SK-N-SH (cell line): ENCODE measurements at regions not wholly inside any gene's neighbourhood (a gene's known extent, or its start where the extent isn't known, plus 50 kb on each side); places are given as distances from the start of the nearest gene placed in this dataset.
"Not testable (repeated sequence)": the region's sequence is repeated elsewhere in the genome, so short reads cannot be mapped to it uniquely, and the experiment has no call there.

ENCODE experiments used
- CTCF ChIA-PET: fragments of 300-600, 350-600 bp; formaldehyde crosslinking; extraction: SDS; loops from one replicate; lab custom pipeline; 2021; lab: Yijun Ruan, JAX
- POLR2A ChIA-PET: fragments of 350-600 bp; sonication (Branson Sonifier 250); formaldehyde crosslinking; extraction: SDS; loops from one replicate; lab custom pipeline; 2020; ENCODE audit warnings: antibody characterized with exemption, inconsistent platforms; lab: Yijun Ruan, JAX
- DNase-seq: peaks from one replicate; pipeline ENCODE4 v3.0.0; 2012
- H2AFZ ChIP-seq: fragments of 200-600 bp; sonication (generic); 2 replicates; pipeline ENCODE4 v1.8.1; 2016; ENCODE audit warnings: antibody characterized with exemption, mild to moderate bottlenecking, low read depth
- H3F3A ChIP-seq: fragments of 200-600 bp; sonication (generic); replicated peaks from 2 replicates; pipeline ENCODE3; 2016; ENCODE audit warnings: antibody characterized with exemption, mild to moderate bottlenecking; ENCODE audit not compliant: insufficient read depth
- H3K27ac ChIP-seq, 2 experiments: fragments of 200-500 bp in 1 of 2; fragments of 200-600 bp in 1 of 2; sonication (Bioruptor generic) in 1 of 2; sonication (generic), shearing (Covaris generic) in 1 of 2; 2 replicates each; pipeline versions ENCODE4 v1.5.1 to v1.6.1; 2014 to 2016; ENCODE audit warnings: low read depth in 2 of 2, inconsistent platforms in 1 of 2, low read length in 1 of 2, mild to moderate bottlenecking in 1 of 2, mixed read lengths in 1 of 2
- H3K27me3 ChIP-seq: fragments of 200-600 bp; sonication (generic), shearing (Covaris generic); 2 replicates; pipeline ENCODE4 v1.6.1; 2016; ENCODE audit warnings: mixed run types; ENCODE audit not compliant: insufficient read depth
- H3K36me3 ChIP-seq, 2 experiments: fragments of 200-500 bp in 1 of 2; fragments of 200-600 bp in 1 of 2; sonication (Bioruptor generic) in 1 of 2; sonication (generic) in 1 of 2; replicated peaks in 1 of 2; 2 replicates each; pipeline versions ENCODE3 to v1.5.1; 2014 to 2016; ENCODE audit warnings: low read length in 1 of 2, mild to moderate bottlenecking in 1 of 2; ENCODE audit not compliant: insufficient read depth in 2 of 2, control insufficient read depth in 1 of 2
- H3K4me1 ChIP-seq, 2 experiments: fragments of 200-500 bp in 1 of 2; fragments of 200-600 bp in 1 of 2; sonication (Bioruptor generic) in 1 of 2; sonication (generic), shearing (Covaris generic) in 1 of 2; 2 replicates each; pipeline versions ENCODE4 v1.5.1 to v1.6.1; 2014 to 2016; ENCODE audit warnings: low read depth in 1 of 2, low read length in 1 of 2, mixed run types in 1 of 2; ENCODE audit not compliant: insufficient read depth in 2 of 2, control insufficient read depth in 1 of 2
- H3K4me2 ChIP-seq: fragments of 200-600 bp; sonication (generic), shearing (Covaris generic); 2 replicates; pipeline ENCODE4 v1.6.1; 2017; ENCODE audit warnings: mixed run types
- H3K4me3 ChIP-seq, 2 experiments: fragments of 200-500 bp in 1 of 2; fragments of 200-600 bp in 1 of 2; sonication (Bioruptor generic) in 1 of 2; sonication (generic), shearing (Covaris generic) in 1 of 2; 2 replicates each; pipeline versions ENCODE4 v1.5.1 to v1.8.1; 2014 to 2016; ENCODE audit warnings: low read depth in 2 of 2, inconsistent platforms in 1 of 2, low read length in 1 of 2, mild to moderate bottlenecking in 1 of 2, mixed read lengths in 1 of 2, moderate library complexity in 1 of 2
- H3K79me2 ChIP-seq: fragments of 200-600 bp; sonication (generic); 2 replicates; pipeline ENCODE4 v1.8.1; 2017; ENCODE audit warnings: mild to moderate bottlenecking; ENCODE audit not compliant: insufficient read depth
- H3K9ac ChIP-seq: fragments of 200-600 bp; sonication (generic); 2 replicates; pipeline ENCODE4 v1.6.1; 2017; ENCODE audit warnings: mixed run types
- H3K9me2 ChIP-seq: fragments of 200-600 bp; sonication (generic); 2 replicates; pipeline ENCODE4 v1.6.1; 2017; ENCODE audit warnings: mixed run types
- H3K9me3 ChIP-seq: fragments of 200-600 bp; sonication (generic); 2 replicates; pipeline ENCODE4 v1.6.1; 2017; ENCODE audit warnings: mixed run types, mild to moderate bottlenecking, moderate library complexity
- H4K20me1 ChIP-seq: fragments of 200-600 bp; sonication (generic); 2 replicates; pipeline ENCODE4 v1.6.1; 2017; ENCODE audit warnings: mild to moderate bottlenecking, mixed run types; ENCODE audit not compliant: insufficient read depth
- ELF1 ChIP-seq: IDR thresholded peaks from 2 replicates; pipeline ENCODE4 v1.4.0; 2012
- EP300 ChIP-seq, 2 experiments: IDR thresholded peaks; 2 replicates each; pipeline versions ENCODE4 v1.4.0 to v1.6.1; 2012; ENCODE audit warnings: borderline replicate concordance in 1 of 2, low read depth in 1 of 2, low read length in 1 of 2
- FOXJ3 ChIP-seq: sonication (generic); formaldehyde crosslinking; IDR thresholded peaks from 2 replicates; pipeline ENCODE4 v1.5.1; 2020; ENCODE audit warnings: mild to moderate bottlenecking, missing genetic modification reagents
- FOXM1 ChIP-seq: IDR thresholded peaks from 2 replicates; pipeline ENCODE4 v1.4.0; 2012; ENCODE audit warnings: low read depth, mild to moderate bottlenecking
- IRF3 ChIP-seq: fragments of 150-350 bp; IDR thresholded peaks from 2 replicates; pipeline ENCODE4 v1.6.1; 2016; ENCODE audit warnings: mild to moderate bottlenecking, low read depth, low read length
- MEF2A ChIP-seq: IDR thresholded peaks from 2 replicates; pipeline ENCODE4 v1.4.0; 2012; ENCODE audit warnings: low read depth, borderline replicate concordance
- NFIC ChIP-seq: IDR thresholded peaks from 2 replicates; pipeline ENCODE4 v1.4.0; 2012; ENCODE audit warnings: borderline replicate concordance
- POLR2AphosphoS5 ChIP-seq: IDR thresholded peaks from 2 replicates; pipeline ENCODE4 v1.6.1; 2012; ENCODE audit warnings: low read depth, low read length
- RAD21 ChIP-seq: IDR thresholded peaks from 2 replicates; pipeline ENCODE4 v1.6.1; 2012; ENCODE audit warnings: mild to moderate bottlenecking, low read length
- REST ChIP-seq: IDR thresholded peaks from 2 replicates; pipeline ENCODE4 v1.6.1; 2012; ENCODE audit warnings: mild to moderate bottlenecking, low read depth, low read length, moderate library complexity
- SIN3A ChIP-seq: IDR thresholded peaks from 2 replicates; pipeline ENCODE4 v1.6.1; 2012; ENCODE audit warnings: low read depth, mild to moderate bottlenecking, low read length, moderate library complexity, borderline replicate concordance
- SMC3 ChIP-seq: IDR thresholded peaks from 2 replicates; pipeline ENCODE4 v1.6.1; 2012; ENCODE audit warnings: low read depth, low read length, improper control_type of control experiment
- TCF12 ChIP-seq: IDR thresholded peaks from 2 replicates; pipeline ENCODE4 v1.4.0; 2012
- USF1 ChIP-seq: IDR thresholded peaks from 2 replicates; pipeline ENCODE4 v1.4.0; 2012; ENCODE audit warnings: low read depth, borderline replicate concordance
- WGBS: methylation state at CpG from one replicate; pipeline ENCODE4 v1.1.6; 2017; ENCODE audit warnings: low lambda C conversion rate; 5-methylcytosine and 5-hydroxymethylcytosine counted together

GRCh38 chr18:41870817-41871216 is 84.2 kb upstream of the PIK3C3 start (continued):
- TF ChIP-seq REST (no peak), TCF12 (peak; percentile 74), SMC3 (no peak), USF1 (no peak), FOXM1 (no peak), RAD21 (no peak), EP300 (IDR thresholded peaks at IDR 0.05; ENCODE audit: borderline replicate concordance in 1 of 2, low read depth in 1 of 2, low read length in 1 of 2) (peak in 1 of 2 experiments; percentile 48; a peak in 1 of 4 replicates)

- H3K4me3 ChIP-seq, result no peak overlapping the region
- no peak for DNase-seq
- no peak overlapping the region for H3K9ac ChIP-seq
- TF ChIP-seq IRF3 (no peak), FOXJ3 (CRISPR knock-in tag) (no peak), RAD21 (no peak), POLR2AphosphoS5 (no peak), ELF1 (no peak), FOXM1 (no peak), MEF2A (no peak), SIN3A (no peak), TCF12 (no peak), NFIC (no peak)
- peaks cover 0 to 27% of the 10 kb centered on the region in 2 experiments; a peak in 3 of 4 replicates for H3K4me1 ChIP-seq
- ChIA-PET CTCF (interaction anchor here (0.7 to 1.1 kb wide), 3 partner anchors 16 to 33 kb away, joined by 3 to 4 read pairs (median 4); no protein-coding TSS in a partner anchor), POLR2A (no interaction called here)
- no peaks in the 10 kb centered on the region for H4K20me1 ChIP-seq
- H3K9me3 ChIP-seq, result no peaks in the 10 kb centered on the region
- no peaks in the 10 kb centered on the region for H3K79me2 ChIP-seq
- H3K27ac ChIP-seq, result no peak overlapping the region
- H3K4me2 ChIP-seq, result no peak overlapping the region
- peaks cover 7% of the 10 kb centered on the region for H3F3A ChIP-seq
- H3K9me2 ChIP-seq, result no peaks in the 10 kb centered on the region
- no peaks in the 10 kb centered on the region for H3K36me3 ChIP-seq
- 78% methylated on average over 2 of the region's 2 CpGs for WGBS
- H2AFZ ChIP-seq, result no peak overlapping the region
- H3K27me3 ChIP-seq, result no peaks in the 10 kb centered on the region
Observed at GRCh38 chr18:41870191-41870590, 84.8 kb upstream of the PIK3C3 start.

GRCh38 chr18:41865796-41866195 is 89.2 kb upstream of the PIK3C3 start:
- H3K36me3 ChIP-seq, H3K4me1 ChIP-seq, H3K27ac ChIP-seq, H3K9me2 ChIP-seq, H4K20me1 ChIP-seq, DNase-seq, POLR2A ChIA-PET, H3K4me2 ChIP-seq, H2AFZ ChIP-seq, H3K79me2 ChIP-seq, H3K9me3 ChIP-seq, H3K27me3 ChIP-seq, H3F3A ChIP-seq, H3K9ac ChIP-seq, CTCF ChIA-PET, H3K4me3 ChIP-seq: not testable (repeated sequence)
- 94% methylated on average over 21 of the region's 27 CpGs for WGBS
